GM12878 (cell line): ENCODE measurements at regions not wholly inside any gene's neighbourhood (a gene's known extent, or its start where the extent isn't known, plus 50 kb on each side); places are given as distances from the start of the nearest gene placed in this dataset.

ENCODE experiments used
- BMI1 ChIP-seq: fragments of 450-650 bp; IDR thresholded peaks from 2 replicates; pipeline ENCODE4 v1.6.1; 2016; ENCODE audit warnings: mild to moderate bottlenecking, moderate library complexity, borderline replicate concordance
- IRF3 ChIP-seq: fragments of 450-650 bp; IDR thresholded peaks from 2 replicates; pipeline ENCODE4 v1.6.1; 2014; ENCODE audit warnings: mild to moderate bottlenecking
- POLR2A ChIP-seq: IDR thresholded peaks from 2 replicates; pipeline ENCODE4 v1.6.1; 2011; ENCODE audit warnings: low read depth, mild to moderate bottlenecking, low read length
- ZBTB4 ChIP-seq: fragments of 450-650 bp; formaldehyde crosslinking; IDR thresholded peaks from 2 replicates; pipeline ENCODE4 v1.4.0; 2022; ENCODE audit warnings: mild to moderate bottlenecking, moderate library complexity

- TF ChIP-seq BMI1 = no peak
- no peak for TF ChIP-seq IRF3
- TF ChIP-seq ZBTB4 (CRISPR knock-in tag) = no peak
- TF ChIP-seq POLR2A = no peak
Measured at GRCh38 chr10:94260455-94260854, 102.3 kb downstream of the NOC3L start.
